ENCODE measurements at regions not wholly inside any gene's neighbourhood (a gene's known extent, or its start where the extent isn't known, plus 50 kb on each side); places are given as distances from the start of the nearest gene placed in this dataset.

- H3K4me2 ChIP-seq (ENCODE audit: low read length) = no peak overlapping the region
- no peaks in the 10 kb centered on the region for H3K36me3 ChIP-seq (ENCODE audit: control insufficient read depth, low read length)
- no peaks in the 10 kb centered on the region for H3K9me3 ChIP-seq (ENCODE audit: control insufficient read depth, insufficient read depth, low read length)
- H3K27me3 ChIP-seq (ENCODE audit: control insufficient read depth, low read length) = no peaks in the 10 kb centered on the region; the same call in 1 of the 2 replicates
- H3K9me2 ChIP-seq (replicated peaks; ENCODE audit: control insufficient read depth, low read length) = no peaks in the 10 kb centered on the region
- H3K4me3 ChIP-seq (ENCODE audit: low read length) = no peak overlapping the region
- H3K4me1 ChIP-seq (ENCODE audit: control insufficient read depth, low read length) = peaks cover 4% of the 10 kb centered on the region; the same call in 1 of the 2 replicates
- no peaks in the 10 kb centered on the region for H4K20me1 ChIP-seq (ENCODE audit: control insufficient read depth, insufficient read depth, low read depth, low read length)
- no peaks in the 10 kb centered on the region for H3F3A ChIP-seq (ENCODE audit: control insufficient read depth, insufficient read depth)
- no peak overlapping the region for H3K27ac ChIP-seq (ENCODE audit: low read depth, low read length)
- TF ChIP-seq EZH2phosphoT487 (IDR thresholded peaks at IDR 0.05; ENCODE audit: borderline replicate concordance, low read length) = no peak
- TF ChIP-seq, protein P1, sequence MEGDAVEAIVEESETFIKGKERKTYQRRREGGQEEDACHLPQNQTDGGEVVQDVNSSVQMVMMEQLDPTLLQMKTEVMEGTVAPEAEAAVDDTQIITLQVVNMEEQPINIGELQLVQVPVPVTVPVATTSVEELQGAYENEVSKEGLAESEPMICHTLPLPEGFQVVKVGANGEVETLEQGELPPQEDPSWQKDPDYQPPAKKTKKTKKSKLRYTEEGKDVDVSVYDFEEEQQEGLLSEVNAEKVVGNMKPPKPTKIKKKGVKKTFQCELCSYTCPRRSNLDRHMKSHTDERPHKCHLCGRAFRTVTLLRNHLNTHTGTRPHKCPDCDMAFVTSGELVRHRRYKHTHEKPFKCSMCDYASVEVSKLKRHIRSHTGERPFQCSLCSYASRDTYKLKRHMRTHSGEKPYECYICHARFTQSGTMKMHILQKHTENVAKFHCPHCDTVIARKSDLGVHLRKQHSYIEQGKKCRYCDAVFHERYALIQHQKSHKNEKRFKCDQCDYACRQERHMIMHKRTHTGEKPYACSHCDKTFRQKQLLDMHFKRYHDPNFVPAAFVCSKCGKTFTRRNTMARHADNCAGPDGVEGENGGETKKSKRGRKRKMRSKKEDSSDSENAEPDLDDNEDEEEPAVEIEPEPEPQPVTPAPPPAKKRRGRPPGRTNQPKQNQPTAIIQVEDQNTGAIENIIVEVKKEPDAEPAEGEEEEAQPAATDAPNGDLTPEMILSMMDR (IDR thresholded peaks at IDR 0.05; ENCODE audit: low read depth, low read length, poor library complexity, severe bottlenecking) = no peak
- no peaks in the 10 kb centered on the region for H3K79me2 ChIP-seq (ENCODE audit: control insufficient read depth, low read length)
Observed at GRCh38 chr4:123776267-123776666, 379.7 kb downstream of the SPRY1 start.

DNA sequence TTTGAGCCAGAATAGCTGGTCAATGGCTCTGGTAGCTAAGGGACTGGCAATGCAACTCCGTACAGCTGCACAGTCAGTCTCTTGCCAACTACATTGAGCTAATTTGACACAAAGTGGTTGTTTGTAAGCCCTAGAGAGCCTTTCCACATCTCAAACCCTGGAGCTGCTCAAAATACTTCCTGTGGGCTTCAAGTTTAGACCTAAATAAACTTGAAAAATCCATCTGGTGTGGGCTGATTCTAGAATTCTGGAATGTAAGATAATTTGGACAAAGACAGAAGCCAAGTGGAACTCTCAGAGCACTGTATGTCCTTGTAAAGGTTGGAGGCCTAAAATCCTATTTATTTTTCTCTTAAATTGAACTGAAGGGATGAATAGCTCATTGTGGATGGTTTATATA, 380.8 kb downstream of the SPRY1 start:
- no peaks in the 10 kb centered on the region for H3F3A ChIP-seq (ENCODE audit: control insufficient read depth, insufficient read depth)
- H3K27me3 ChIP-seq (ENCODE audit: control insufficient read depth, low read length) = no peaks in the 10 kb centered on the region; the same call in 1 of the 2 replicates
- no peaks in the 10 kb centered on the region for H3K36me3 ChIP-seq (ENCODE audit: control insufficient read depth, low read length)
- no peaks in the 10 kb centered on the region for H4K20me1 ChIP-seq (ENCODE audit: control insufficient read depth, insufficient read depth, low read depth, low read length)
- H3K9me2 ChIP-seq (replicated peaks; ENCODE audit: control insufficient read depth, low read length) = no peaks in the 10 kb centered on the region
- H3K4me3 ChIP-seq (ENCODE audit: low read length) = no peak overlapping the region
- no peaks in the 10 kb centered on the region for H3K9me3 ChIP-seq (ENCODE audit: control insufficient read depth, insufficient read depth, low read length)
- no peak for TF ChIP-seq EZH2phosphoT487 (IDR thresholded peaks at IDR 0.05; ENCODE audit: borderline replicate concordance, low read length)
- TF ChIP-seq, protein P1 (IDR thresholded peaks at IDR 0.05; ENCODE audit: low read depth, low read length, poor library complexity, severe bottlenecking) = no peak
- H3K4me2 ChIP-seq (ENCODE audit: low read length) = no peak overlapping the region
- no peak overlapping the region for H3K27ac ChIP-seq (ENCODE audit: low read depth, low read length)
- H3K4me1 ChIP-seq (ENCODE audit: control insufficient read depth, low read length) = peaks cover 4% of the 10 kb centered on the region; the same call in 1 of the 2 replicates
- no peaks in the 10 kb centered on the region for H3K79me2 ChIP-seq (ENCODE audit: control insufficient read depth, low read length)

DNA sequence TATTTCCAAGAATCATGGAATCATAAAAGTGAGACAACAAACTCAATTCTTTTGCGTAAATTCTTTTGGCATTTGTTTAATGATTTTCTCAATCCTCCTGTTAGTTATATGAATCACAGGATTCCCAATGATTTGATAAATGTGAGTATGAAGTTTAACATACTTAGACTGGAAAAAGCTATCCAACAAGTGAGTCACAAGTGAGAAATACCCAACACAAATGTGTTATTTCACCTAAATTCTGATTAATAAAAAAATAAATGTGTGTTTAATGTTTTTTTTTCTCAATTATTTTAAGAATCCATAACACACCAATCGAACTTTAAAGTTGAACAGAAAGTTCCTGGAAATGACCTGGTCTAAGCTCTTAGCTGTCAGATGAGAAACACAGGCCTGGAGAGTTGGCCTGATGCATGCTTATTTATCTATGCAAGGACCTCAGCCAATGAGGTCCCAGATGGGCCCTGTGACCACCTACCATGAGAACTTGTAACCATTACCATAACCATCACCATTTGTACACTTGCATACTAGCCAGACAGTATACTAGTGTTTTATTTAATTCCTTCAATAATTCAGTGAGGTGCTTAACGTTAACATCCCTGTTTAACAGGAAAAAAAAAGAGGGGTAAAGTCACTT, 386.7 kb downstream of the SPRY1 start:
- TF ChIP-seq, protein P1 (IDR thresholded peaks at IDR 0.05; ENCODE audit: low read depth, low read length, poor library complexity, severe bottlenecking) = no peak
- no peak for TF ChIP-seq EZH2phosphoT487 (IDR thresholded peaks at IDR 0.05; ENCODE audit: borderline replicate concordance, low read length)
- no peaks in the 10 kb centered on the region for H3F3A ChIP-seq (ENCODE audit: control insufficient read depth, insufficient read depth)
- H3K27me3 ChIP-seq (ENCODE audit: control insufficient read depth, low read length) = no peaks in the 10 kb centered on the region
- no peak overlapping the region for H3K27ac ChIP-seq (ENCODE audit: low read depth, low read length)
- no peaks in the 10 kb centered on the region for H3K4me1 ChIP-seq (ENCODE audit: control insufficient read depth, low read length)
- H3K79me2 ChIP-seq (ENCODE audit: control insufficient read depth, low read length) = no peaks in the 10 kb centered on the region
- no peaks in the 10 kb centered on the region for H3K36me3 ChIP-seq (ENCODE audit: control insufficient read depth, low read length)
- no peaks in the 10 kb centered on the region for H3K9me3 ChIP-seq (ENCODE audit: control insufficient read depth, insufficient read depth, low read length)
- no peak overlapping the region for H3K4me2 ChIP-seq (ENCODE audit: low read length)
- H3K9me2 ChIP-seq (replicated peaks; ENCODE audit: control insufficient read depth, low read length) = no peaks in the 10 kb centered on the region
- H4K20me1 ChIP-seq (ENCODE audit: control insufficient read depth, insufficient read depth, low read depth, low read length) = no peaks in the 10 kb centered on the region
- H3K4me3 ChIP-seq (ENCODE audit: low read length) = no peak overlapping the region

All from DOHH2 (cell line).